Right lobe of liver (tissue), 6 donors: ENCODE measurements at regions not wholly inside any gene's neighbourhood (a gene's known extent, or its start where the extent isn't known, plus 50 kb on each side); places are given as distances from the start of the nearest gene placed in this dataset.

Experiments
- ATAC-seq, 4 donors: fragments of 200-7000 bp; cut with Tn5 transposase; one replicate each; pipeline ENCODE4 v1.9.1; 2020; ENCODE audit warnings: mild to moderate bottlenecking in 4 of 4, moderate library complexity in 4 of 4
- DNase-seq, 3 donors: peaks; one replicate each; pipeline ENCODE4 v3.0.0-alpha.2; 2020
- H3K27ac ChIP-seq, 3 donors: fragments of 200-600 bp; one replicate each; pipeline ENCODE4 v1.8.0; 2022
- H3K27me3 ChIP-seq, 2 donors: fragments of 200-600 bp; one replicate each; pipeline ENCODE4 v1.8.0; 2022
- H3K36me3 ChIP-seq, 4 donors: fragments of 200-600 bp; sonication (generic) in 1 of 4; one replicate each; pipeline versions ENCODE4 v1.5.1 to v1.8.0; 2017 to 2022; ENCODE audit warnings: control low read depth in 1 of 4
- H3K4me1 ChIP-seq, 4 donors: fragments of 200-600 bp; sonication (generic) in 1 of 4; one replicate each; pipeline versions ENCODE4 v1.5.1 to v1.8.0; 2017 to 2022; ENCODE audit warnings: control low read depth in 1 of 4
- H3K4me3 ChIP-seq, 3 donors: fragments of 200-600 bp; one replicate each; pipeline ENCODE4 v1.8.0; 2022
- H3K9me3 ChIP-seq, 4 donors: fragments of 200-600 bp; sonication (generic) in 1 of 4; one replicate each; pipeline versions ENCODE4 v1.5.1 to v1.8.0; 2017 to 2022; ENCODE audit warnings: control low read depth in 1 of 4
- POLR2A ChIP-seq: fragments of 450-650 bp; IDR thresholded peaks from one replicate; pipeline ENCODE4 v1.6.1; 2017; ENCODE audit warnings: antibody characterized with exemption, mild to moderate bottlenecking
- WGBS: methylation state at CpG from one replicate; pipeline ENCODE4 v1.1.6; 2018; ENCODE audit warnings: low coverage, low lambda C conversion rate; ENCODE audit not compliant: insufficient coverage; ENCODE audit errors: missing lambda C conversion rate; 5-methylcytosine and 5-hydroxymethylcytosine counted together
- intact Hi-C, 2 donors: fragments of 100-400 bp; cut with DNase I; formaldehyde crosslinking; loops; one replicate each; pipeline versions ENCODE4 v1.11.2 to v1.14.1; 2022
- TF ChIP-seq, protein P1 (sequence below), 4 donors: fragments of 200-600 bp in 3 of 4; fragments of 450-650 bp in 1 of 4; IDR thresholded peaks; one replicate each; pipeline versions ENCODE4 v1.5.1 to v1.8.0; 2016 to 2022; ENCODE audit warnings: antibody characterized with exemption in 4 of 4, mild to moderate bottlenecking in 2 of 4
- donor health status: DM: no; HTN: yes; CAD: no.
- donor health status: DM: no; HTN: no; CAD: no.
- donor health status: DM: no; HTN: no; CAD: no.
- donor health status: DM: no; HTN: yes; CAD: no.
- donor health status: DM: no; HTN: yes; CAD: no.

DNA sequence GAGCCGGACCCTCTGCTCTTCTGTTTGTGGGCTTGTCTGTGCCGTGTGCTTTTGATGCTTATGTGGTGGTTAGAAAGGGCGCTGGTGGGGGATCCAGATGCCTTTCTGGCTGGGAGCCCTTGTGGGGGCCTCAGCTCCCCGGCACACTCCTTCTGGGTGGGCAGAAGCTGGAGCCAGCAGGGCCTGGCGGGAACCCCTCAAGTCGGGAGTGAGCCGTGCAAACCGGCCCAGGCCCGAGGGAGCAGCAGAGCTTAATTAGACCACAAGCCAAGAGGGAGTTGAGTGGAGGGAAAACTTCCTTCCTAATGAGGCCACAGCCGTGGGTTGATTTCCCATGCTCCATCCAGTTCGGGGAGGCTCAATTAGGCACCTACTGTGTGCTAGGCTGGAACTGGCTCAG, 76.0 kb upstream of the RNU6ATAC start:
- no peak overlapping the region for H3K27ac ChIP-seq
- 54% methylated on average over 3 of the region's 11 CpGs for WGBS
- no peaks in the 10 kb centered on the region for H3K27me3 ChIP-seq
- H3K4me1 ChIP-seq: peaks cover 0 to 13% (median 5%) of the 10 kb centered on the region in 4 donors
- TF ChIP-seq, protein P1, sequence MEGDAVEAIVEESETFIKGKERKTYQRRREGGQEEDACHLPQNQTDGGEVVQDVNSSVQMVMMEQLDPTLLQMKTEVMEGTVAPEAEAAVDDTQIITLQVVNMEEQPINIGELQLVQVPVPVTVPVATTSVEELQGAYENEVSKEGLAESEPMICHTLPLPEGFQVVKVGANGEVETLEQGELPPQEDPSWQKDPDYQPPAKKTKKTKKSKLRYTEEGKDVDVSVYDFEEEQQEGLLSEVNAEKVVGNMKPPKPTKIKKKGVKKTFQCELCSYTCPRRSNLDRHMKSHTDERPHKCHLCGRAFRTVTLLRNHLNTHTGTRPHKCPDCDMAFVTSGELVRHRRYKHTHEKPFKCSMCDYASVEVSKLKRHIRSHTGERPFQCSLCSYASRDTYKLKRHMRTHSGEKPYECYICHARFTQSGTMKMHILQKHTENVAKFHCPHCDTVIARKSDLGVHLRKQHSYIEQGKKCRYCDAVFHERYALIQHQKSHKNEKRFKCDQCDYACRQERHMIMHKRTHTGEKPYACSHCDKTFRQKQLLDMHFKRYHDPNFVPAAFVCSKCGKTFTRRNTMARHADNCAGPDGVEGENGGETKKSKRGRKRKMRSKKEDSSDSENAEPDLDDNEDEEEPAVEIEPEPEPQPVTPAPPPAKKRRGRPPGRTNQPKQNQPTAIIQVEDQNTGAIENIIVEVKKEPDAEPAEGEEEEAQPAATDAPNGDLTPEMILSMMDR (IDR thresholded peaks at IDR 0.05): no peak
- TF ChIP-seq POLR2A: no peak
- no peaks in the 10 kb centered on the region for H3K9me3 ChIP-seq
- no peak overlapping the region for H3K4me3 ChIP-seq
- intact Hi-C loops: no loop called here
- DNase-seq: no peak
- no peaks in the 10 kb centered on the region for H3K36me3 ChIP-seq
- no peak for ATAC-seq

DNA sequence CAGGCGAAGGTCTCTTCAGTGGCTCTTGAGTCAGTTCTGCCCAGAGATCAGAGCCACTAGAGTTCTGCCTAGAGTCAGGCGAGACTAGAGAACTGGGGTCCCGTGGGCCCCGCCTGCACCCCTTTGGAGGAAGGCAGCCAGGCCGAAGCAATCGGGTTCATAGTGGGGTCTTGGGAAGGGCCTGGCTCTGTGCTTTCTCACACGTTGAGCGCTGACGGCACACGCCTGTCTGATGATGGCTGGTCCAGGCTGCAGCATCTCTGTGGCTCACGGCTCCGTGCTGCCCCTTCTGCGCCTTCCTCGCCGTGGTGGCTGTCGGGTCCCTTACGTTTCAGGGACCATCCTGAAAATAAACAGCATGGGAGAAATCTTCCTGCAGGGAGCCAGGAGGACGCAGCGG, 78.3 kb upstream of the RNU6ATAC start:
- DNase-seq: peak in 1 of 3 donors; percentile 50
- no peak overlapping the region for H3K27ac ChIP-seq
- WGBS: 80% methylated on average over 1 of the region's 19 CpGs

DNA sequence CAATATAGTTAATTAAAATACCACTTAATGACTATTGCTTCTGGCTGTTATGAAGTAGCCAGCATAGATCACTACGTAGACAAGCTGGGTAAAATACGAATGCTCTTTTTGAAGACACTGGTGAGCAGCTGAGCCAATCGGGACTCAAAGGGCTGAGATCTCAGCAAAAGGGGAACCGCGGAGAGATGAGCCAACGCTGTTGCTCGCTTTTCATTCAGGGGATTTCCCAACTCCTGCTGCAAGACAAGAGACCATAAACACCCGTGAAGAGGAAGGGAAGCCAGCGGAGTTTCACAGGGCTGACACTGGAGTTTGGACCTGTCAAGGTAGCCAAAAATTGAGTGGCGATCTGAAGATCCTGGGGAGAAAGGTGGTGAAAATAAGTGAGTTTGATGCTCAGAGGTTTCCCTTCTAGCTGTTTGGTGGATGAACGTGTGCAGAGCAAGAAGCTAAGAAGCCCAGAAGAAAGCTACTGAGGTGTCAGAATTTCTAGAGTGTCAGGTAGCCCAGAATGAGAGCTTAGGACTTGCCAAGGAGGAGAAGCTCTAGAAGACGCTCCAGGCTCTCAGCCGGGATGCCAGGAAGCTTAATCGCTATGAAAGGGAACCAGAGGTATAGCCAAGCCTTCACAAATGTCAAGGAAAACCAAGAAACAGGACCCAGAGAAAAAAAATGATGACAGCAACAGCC, 79.6 kb upstream of the RNU6ATAC start:
- DNase-seq (peak in 1 of 3 donors; percentile 64), ATAC-seq (peak; percentile 69 to 89 (median 81))
- WGBS: 32% methylated on average over 14 of the region's 14 CpGs
- no peaks in the 10 kb centered on the region for H3K36me3 ChIP-seq
- H3K4me1 ChIP-seq: peaks cover 0 to 13% (median 5%) of the 10 kb centered on the region in 4 donors
- intact Hi-C loops: no loop called here
- H3K27ac ChIP-seq: peak overlapping the region in 1 of 3 donors; percentile 22
- H3K27me3 ChIP-seq: no peaks in the 10 kb centered on the region
- H3K9me3 ChIP-seq: peaks cover 0 to 4% (median 0%) of the 10 kb centered on the region in 4 donors
- TF ChIP-seq, protein P1 (IDR thresholded peaks at IDR 0.05): no peak
- no peak for TF ChIP-seq POLR2A
- H3K4me3 ChIP-seq: no peak overlapping the region

More for the DNA sequence above, 78.3 kb upstream of the RNU6ATAC start:
- no peak for ATAC-seq
- intact Hi-C loops: no loop called here
- Histone ChIP-seq H3K4me1 (peaks cover 0 to 13% (median 5%) of the 10 kb centered on the region in 4 donors), H3K9me3 (no peaks in the 10 kb centered on the region), H3K27me3 (no peaks in the 10 kb centered on the region), H3K4me3 (no peak overlapping the region), H3K36me3 (no peaks in the 10 kb centered on the region)
- TF ChIP-seq, protein P1 (IDR thresholded peaks at IDR 0.05): no peak
- no peak for TF ChIP-seq POLR2A

DNA sequence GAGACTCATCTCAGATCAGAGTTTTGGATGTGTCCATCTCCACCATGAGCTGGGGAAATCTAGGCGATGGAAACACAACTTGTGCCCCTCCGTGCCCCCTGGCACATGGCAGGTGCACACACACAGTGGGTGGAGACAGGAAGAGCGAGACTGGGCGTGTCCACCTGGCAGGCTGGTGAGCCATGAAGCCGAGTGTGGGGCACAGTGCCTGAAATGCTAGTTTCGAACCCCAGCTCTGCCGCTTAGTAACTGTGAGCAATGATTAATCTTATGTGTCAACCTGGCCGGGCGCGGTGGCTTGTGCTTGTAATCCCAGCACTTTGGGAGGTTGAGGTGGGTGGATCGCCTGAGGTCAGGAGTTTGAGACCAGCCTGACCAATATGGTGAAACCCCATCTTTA, 80.8 kb upstream of the RNU6ATAC start:
- TF ChIP-seq, protein P1 (IDR thresholded peaks at IDR 0.05): no peak
- TF ChIP-seq POLR2A: no peak
- no peaks in the 10 kb centered on the region for H3K36me3 ChIP-seq
- no peaks in the 10 kb centered on the region for H3K27me3 ChIP-seq
- peak in 2 of 4 donors; percentile 35 to 64 for ATAC-seq
- peaks cover 0 to 4% (median 0%) of the 10 kb centered on the region in 4 donors for H3K9me3 ChIP-seq
- H3K4me1 ChIP-seq: peaks cover 0 to 13% (median 5%) of the 10 kb centered on the region in 4 donors
- no peak overlapping the region for H3K4me3 ChIP-seq
- peak in 1 of 3 donors; percentile 39 for DNase-seq
- H3K27ac ChIP-seq: no peak overlapping the region
- WGBS: 88% methylated on average over 5 of the region's 11 CpGs
- intact Hi-C loops: no loop called here
